ENCODE measurements at regions not wholly inside any gene's neighbourhood (a gene's known extent, or its start where the extent isn't known, plus 50 kb on each side); places are given as distances from the start of the nearest gene placed in this dataset.

DNA sequence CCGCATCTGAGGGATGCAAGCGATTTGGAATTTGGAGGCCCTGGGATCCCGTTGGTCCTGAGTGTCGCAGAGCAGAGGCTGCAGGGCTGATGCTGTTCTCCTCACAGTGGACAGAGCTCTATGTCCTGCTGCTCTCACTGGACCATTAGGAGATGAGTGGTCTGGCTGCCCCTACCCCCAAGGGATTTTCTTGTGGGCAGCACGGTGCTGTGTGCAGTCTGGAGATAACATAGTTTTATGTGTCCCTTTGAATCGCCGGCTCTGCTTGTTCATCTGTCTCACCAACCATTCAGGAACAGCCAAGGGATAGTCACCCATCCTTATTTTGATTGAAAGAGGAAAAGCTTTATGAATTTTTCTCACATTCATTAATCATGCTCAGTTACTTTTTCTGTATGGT lies 49.9 kb downstream of the CHRM3 start:
- no peak for DNase-seq (ENCODE audit: low spot score)

DNA sequence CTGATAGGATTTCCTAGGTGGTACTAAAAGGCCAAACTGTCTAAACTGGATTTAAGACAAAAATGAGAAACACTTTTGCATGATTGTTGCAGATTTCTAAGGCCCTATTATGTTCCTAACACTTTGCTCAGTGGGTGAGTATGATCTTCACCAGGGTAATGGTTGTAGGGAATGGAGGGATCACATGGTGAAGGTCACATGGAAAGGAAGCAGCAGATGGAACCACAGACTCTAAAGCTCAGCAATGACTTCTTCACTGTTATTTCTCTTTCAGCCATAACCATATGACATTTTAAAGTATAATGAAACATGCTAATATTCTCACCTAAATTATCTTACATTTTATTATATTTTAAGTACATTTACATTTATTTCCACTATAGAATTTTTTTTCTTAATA lies 51.5 kb downstream of the CHRM3 start:
- DNase-seq (ENCODE audit: low spot score), result no peak

DNA sequence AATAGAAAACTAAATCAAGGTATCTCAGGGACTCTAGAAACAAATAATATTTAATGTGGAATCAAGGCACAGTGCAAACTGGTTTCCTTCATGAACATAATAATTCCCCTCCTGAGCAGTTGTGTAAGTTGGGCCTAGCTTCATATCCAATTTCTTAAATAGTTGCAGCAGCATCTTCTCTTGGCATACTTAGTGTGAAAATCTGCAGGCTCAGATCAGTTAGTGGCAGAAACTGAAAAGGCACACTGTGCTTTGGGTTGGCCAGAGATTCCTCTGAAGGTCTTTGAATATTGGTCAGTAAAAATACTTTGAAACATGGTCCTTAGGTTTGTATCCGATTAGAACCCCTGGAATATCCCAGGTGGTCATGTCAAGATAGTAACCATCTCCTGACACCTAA lies 52.5 kb downstream of the CHRM3 start:
- DNase-seq (ENCODE audit: low spot score), result no peak

DNA sequence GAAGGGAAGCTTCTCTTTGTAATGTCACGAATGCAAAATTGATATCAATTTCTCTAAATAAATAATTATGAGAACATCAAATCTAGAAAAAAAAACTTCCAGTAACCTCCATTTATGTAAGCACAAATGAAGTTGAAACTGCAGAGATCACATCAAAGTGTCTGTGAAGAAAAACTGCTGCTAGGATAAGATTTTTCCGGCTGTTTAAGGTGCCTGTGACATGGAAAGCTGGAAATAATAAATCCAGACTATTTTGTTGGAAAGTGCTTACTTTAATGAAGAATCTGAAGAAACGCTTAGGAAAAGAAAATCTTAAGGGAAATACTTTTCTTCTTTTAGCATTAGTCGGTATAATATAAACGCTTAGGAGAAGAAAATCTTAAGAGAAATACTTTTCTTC lies 57.0 kb downstream of the CHRM3 start:
- no peak for DNase-seq (ENCODE audit: low spot score)

DNA sequence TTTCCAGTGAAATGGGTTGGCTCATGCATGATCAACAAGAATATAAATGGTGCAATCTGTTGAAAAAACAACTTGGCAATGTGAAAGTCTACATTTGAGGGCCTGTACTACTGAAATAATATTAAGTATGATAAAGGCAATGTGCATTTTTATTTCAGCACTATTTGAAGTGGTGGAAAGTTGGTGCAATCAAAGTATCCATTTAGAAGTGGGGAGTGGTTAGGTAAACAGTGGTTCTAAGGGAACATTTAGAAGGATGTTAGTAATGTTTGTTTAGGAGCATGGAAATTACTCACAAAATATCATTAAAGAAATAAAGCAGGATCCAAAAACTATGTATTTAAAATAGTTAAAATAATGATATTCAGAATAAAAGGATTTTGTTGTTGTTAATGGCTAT lies 60.2 kb downstream of the CHRM3 start:
- DNase-seq (ENCODE audit: low spot score), result no peak

DNA sequence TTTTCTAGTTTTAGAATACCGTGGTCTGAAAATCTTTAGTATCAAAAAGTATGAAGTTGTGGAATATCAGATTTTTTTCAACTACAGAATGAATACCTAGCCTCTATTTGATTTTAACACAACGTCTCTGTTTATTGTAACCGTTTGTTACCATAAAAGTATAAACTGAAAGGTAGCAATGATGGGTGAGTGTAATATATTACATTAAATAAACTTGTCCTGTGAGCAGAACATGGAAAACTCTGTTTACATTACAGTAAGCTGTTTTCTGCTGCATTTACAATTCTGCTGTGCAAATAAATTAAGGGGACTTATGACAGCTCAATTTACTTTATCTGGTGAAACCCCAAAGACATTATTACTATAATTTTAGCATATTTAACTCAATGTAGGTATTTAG lies 62.5 kb downstream of the CHRM3 start:
- DNase-seq (ENCODE audit: low spot score), result no peak

DNA sequence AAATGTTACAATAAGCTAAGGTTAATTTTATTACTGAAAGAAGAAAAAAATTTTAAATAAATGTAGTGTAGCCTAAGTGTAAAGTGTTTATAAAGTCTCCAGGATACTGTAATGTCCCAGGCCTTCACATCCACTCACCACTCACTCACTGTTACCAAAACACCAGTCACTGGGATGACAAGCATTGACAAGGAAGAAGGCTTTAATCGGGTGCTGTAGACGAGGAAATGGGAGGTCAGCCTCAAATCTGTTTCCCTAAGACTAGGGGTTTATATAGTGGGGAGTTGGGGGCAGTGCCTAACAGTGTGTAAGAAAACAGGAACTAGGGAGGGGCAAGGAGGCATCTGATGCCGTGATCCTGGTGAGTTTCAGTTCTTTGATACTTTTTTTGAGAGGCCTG lies 69.4 kb downstream of the CHRM3 start:
- no peak for DNase-seq (ENCODE audit: low spot score)

DNA sequence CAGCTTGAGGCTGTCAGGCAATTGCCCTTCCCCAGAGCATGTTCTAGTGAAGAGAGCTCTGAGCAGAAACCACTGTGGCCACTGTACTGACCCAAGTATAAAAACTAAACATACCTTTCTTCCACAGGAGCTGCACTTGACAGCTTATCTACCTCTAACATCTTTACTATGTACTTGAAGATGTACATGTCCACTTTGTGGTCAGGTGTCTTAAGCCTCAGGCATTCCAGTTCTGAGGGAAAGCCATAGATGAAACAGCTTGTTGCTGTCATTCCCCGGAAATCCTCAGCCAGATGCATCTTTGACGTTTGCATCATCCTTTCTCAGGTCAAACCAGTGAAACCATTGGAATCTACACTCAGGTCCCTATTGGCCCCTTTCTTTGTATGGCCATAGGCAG lies 70.4 kb downstream of the CHRM3 start:
- DNase-seq (ENCODE audit: low spot score), result no peak

DNA sequence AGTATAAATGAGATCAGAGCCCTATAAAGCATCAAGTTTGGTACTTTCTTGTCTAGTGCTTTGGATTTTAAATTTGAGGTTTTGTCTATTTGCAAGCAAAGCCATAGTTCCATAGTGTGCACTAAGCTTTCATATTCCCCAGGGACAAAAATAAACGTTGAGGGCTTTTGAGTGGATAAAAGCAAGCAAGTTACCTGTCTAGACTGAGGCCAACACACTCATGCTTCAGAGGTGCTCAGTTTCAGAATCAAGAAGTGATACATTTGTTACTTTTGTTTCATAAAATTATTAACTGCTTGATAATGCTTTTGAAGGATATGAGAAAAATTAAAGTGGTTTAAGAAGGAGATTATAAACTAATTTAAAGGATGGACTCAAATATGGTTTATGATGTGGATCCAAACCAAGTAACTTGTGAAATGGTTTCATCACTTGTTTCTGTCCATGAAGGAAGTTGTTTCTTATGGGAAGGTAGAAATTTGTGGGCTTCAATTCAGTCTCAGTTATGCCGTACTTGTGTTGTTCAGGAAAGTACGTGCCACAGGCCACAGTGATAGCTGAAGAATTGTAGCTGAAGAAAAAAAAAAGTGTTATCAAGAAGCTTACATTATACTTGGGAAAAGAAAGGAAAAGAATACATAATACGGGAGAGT lies 71.2 kb downstream of the CHRM3 start:
- DNase-seq (ENCODE audit: low spot score), result no peak

DNA sequence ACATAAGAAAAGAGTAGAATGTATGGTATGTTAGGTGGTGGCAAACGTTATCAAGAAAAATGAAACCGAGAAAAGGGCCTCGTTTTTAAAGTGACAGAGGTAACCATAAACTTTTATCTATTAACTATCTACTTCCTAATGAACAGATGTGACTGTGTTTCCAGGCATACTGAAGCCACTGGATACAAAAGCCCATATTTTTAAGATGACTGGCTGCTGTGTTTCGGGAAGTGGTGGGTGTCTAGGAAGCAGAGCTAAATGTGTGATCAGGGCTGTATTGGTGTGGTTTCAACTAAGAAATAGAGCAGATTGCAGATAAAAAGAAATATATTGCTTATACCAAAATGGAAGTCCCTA lies 71.8 kb downstream of the CHRM3 start:
- no peak for DNase-seq (ENCODE audit: low spot score)

DNA sequence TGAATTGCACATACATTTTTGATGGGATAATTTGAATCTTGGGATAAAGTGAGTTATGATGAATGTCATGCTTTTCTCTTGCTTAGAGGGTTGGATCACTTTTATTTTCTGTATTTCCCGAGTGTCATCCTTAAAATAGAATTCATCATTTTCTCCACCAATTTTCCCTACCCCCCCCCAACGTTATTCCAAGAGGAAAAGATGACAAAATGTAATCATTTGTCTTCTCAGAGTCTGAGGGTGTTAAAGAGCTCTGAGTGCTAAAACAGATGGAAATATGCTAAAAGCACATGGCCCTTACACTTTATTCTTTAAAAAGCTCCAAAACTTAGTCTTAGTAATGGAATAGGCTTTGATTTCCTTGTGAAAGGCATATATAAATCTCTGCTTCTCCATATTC lies 81.4 kb downstream of the CHRM3 start:
- no peak for DNase-seq (ENCODE audit: low spot score)

DNA sequence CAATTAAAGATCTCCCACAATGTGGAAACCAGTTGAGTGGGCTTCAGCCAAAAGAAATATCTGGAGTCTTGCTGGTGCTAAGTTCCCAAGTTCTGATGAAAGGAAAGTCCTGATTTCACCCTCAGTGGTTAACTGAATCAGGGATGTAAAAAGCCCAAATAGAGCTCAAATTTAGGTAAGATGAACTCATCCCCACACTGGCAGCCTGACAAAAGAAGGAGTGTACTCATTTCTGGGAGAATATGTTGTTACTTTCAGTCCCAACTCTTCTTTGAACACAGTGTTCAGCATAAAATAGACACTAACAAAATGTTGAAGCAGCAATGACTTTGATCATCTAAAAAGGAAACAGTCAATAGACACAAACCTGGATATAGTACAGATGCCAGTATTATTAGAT lies 91.7 kb downstream of the CHRM3 start:
- DNase-seq (ENCODE audit: low spot score), result no peak

DNA sequence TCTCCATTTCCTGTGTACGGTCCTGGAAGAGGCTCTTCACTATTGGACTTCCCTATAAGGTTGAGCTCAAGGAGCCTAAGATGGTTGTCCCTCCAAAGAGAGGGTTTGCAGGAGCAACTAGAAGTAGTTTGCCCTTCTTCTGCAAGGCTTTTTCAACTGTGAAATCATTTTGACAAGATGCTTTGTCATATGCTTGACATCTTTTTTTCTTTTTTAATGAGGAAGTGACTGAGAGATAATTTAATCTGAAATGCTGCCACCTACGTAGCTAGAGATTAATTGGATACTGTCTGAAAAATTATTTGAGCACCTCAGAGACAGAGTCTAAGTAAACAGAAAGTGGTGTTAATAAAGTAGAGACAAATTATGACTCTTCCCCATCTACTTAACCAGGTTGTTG lies 97.0 kb downstream of the CHRM3 start:
- DNase-seq (ENCODE audit: low spot score), result no peak

DNA sequence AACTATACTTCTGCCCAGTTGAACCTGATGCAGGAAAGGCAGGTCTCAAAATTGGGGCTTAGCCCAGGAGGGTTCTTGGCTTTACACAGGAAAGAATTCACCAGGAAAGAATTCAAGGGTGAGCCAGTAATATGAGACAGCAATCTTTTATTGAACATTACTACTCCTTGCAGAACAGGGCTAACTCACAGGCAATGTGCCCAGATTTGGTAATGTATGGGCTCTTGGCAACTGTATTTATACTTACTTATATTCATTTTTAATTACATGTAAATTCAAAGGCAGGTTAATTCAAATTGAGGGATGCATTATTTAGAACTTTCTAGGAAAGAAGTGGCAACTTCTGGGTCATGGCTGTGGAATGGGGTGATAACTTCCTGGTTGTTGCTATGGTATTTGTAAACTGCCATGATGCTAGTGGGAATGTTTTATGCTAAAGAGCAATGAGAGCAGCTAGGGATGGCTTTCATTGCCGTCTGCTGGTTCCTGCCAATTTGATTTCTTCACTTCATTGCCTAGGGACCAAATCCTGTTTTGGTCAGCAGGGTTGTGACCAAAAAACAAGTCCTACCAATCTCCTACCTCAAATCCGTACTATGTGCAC lies 107.5 kb downstream of the CHRM3 start:
- DNase-seq (ENCODE audit: low spot score), result no peak

DNA sequence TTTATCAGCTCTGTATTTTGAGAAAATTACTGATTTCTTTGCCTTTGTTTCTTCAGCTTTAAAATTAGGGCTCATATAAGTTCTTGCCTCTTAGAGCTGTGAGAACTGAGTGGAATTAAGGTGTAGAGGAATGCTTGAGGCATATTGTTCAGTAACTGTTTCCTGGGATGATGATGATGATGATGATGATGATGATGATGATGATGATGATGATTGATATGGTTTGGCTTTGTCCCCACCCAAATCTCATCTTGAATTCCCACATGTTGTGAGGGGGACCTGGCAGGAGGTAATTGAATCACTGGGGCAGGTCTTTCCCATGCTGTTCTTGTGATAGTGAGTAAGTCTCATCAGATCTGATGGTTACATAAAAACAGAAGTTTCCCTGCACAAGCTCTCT lies 118.7 kb downstream of the CHRM3 start:
- no peak for DNase-seq (ENCODE audit: low spot score)

DNA sequence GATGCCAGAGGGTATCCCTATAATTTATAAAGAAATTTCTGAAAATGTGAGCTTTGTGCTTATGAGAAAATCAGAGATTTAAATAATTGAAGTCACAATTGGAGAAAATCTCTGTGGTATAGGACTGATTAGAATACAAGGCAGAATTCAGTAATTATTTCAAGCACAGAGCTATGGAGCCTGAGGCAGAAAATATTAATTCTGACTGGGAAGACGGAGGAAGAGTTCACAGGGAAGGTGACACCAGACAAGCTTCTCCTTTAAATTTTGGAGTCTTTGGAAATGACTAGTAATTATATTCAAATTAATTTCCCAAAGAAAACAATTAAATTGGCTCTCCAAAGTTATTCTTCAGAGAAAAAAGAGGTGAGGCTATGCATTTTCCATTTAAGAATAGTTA lies 121.5 kb downstream of the CHRM3 start:
- DNase-seq (ENCODE audit: low spot score), result no peak

DNA sequence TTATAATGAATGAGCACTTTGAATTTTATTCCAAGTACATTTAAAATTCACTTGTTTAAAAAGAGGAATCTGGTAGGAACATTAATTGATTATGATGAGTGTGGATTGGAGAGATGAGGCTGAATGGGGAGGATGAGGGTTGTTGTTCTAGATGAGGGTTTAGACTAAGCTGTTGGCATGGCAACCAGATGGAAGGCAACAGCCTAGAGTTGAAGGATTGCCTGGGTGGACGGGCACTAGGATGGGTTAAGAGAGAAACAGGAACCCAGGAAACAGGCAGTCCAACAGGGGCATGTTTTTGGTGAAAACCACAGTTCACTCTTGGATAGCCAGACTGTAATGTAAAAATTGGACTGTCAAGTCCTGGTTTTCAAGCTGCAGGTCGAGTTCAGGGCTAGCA lies 125.5 kb downstream of the CHRM3 start:
- no peak for DNase-seq (ENCODE audit: low spot score)

DNA sequence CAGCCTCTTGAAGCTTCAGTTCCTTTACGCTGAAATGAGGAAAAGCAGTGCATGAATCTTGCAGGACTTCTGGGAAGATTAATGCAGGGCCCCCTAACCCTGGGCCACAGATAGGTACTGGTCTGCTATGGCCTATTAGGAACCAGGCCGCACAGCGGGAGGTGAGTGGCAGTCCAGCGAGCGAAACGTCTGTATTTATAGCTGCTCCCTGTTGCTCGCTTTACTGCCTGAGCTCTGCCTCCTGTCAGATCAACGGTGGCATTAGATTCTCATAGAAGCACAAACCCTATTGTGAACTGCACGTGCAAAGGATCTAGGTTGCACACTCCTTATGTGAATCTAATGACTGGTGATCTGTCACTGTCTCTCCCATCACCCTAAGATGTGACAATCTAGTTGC lies 130.2 kb downstream of the CHRM3 start:
- no peak for DNase-seq (ENCODE audit: low spot score)

DNA sequence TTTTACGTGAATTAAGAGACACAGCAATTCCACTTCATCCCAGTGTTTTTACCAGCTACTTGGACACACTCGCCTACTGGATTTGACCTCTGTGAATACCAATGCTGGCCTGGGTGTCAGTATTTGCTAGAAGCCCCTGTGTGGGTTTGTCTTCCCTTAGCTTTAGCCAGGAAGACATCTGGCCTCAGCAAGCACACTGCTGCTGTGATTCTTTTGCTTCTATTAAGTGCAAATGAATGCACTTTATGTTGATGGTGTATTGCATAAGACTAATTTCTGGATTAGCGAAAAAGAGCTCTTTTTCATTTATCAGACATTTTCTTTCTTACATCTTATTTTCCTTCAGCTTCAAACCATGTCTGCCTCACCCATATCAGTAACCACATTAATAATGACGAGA lies 140.0 kb downstream of the CHRM3 start:
- no peak for DNase-seq (ENCODE audit: low spot score)

DNA sequence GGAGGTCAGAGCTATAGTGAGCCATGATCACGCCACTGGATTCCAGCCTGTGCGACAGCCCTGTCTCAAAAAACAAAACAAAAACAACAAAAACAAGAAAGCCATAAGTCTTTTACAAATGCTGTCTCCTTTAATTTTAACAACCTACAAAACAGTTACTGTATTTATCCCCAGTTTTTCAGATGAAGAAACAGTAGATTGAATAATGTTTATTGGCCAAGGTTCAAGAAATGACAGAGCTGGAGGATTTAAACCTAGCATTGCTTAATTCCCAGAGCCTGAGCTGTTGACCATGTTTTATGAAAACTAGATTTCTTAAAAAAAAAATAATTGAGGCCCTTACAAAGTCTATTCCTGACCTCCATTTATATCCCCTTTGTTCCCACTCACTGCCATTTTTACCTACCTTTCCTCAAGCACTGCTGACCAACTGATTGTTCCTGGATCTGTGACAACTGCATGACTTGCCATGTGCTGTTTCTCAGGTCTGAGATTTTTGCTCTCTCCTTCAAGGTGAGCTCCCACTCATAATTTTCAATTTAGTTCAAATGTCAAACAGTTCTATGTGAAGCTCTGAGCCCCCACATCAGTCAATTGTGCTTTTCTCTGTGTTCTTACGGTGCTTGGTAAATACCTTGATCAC lies 140.8 kb downstream of the CHRM3 start:
- no peak for DNase-seq (ENCODE audit: low spot score)

DNA sequence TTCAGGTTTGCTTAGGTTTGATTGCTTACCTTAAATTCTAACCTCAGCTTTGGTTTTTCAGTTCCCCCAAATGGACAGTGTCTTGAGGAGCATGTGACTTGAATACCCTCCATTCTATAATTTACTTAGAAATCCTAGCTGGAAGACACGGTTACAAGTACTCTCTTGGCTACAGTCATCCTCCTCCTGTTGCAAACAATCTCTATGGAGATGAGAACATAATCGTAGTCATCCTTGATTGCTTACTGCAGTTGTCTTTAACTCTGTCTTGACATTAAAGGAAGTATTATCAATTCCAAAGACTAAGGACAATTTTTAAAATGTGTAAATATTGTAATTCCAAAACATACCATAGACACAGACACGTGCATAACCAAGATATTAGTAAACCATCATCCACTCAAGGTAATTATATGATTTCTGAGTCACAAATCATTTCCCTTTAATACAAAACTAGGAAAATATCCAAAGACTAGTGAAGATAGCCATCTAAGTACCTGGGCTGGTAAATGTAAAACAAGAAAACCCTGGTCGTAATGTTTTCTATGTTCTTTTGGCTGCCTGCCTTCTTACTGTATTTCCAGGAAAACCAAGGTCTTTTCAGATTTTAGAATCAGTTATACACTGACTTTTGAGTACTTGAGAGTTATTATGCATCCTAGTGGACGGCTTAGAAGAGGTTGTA lies 149.9 kb downstream of the CHRM3 start:
- no peak for DNase-seq (ENCODE audit: low spot score)

DNA sequence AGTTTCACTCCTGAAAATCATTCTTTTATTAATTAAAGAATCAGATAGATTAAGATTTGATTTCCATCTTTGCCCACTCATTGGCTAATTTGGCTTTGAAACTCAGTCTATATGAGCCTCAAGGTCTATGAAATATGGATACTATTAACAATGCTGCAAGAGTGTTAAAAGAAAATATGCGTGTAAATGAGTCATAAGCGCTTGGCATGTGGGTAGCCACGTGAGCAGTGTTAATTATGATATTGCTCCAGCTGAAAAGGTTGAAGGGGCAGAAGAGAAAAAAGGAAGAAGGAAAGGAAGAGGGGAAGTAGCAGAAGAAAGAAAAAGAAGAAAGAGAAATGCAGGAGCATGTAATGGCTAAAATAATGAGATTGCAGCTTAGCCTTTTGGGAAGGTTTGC lies 151.4 kb downstream of the CHRM3 start:
- DNase-seq (ENCODE audit: low spot score), result no peak

DNA sequence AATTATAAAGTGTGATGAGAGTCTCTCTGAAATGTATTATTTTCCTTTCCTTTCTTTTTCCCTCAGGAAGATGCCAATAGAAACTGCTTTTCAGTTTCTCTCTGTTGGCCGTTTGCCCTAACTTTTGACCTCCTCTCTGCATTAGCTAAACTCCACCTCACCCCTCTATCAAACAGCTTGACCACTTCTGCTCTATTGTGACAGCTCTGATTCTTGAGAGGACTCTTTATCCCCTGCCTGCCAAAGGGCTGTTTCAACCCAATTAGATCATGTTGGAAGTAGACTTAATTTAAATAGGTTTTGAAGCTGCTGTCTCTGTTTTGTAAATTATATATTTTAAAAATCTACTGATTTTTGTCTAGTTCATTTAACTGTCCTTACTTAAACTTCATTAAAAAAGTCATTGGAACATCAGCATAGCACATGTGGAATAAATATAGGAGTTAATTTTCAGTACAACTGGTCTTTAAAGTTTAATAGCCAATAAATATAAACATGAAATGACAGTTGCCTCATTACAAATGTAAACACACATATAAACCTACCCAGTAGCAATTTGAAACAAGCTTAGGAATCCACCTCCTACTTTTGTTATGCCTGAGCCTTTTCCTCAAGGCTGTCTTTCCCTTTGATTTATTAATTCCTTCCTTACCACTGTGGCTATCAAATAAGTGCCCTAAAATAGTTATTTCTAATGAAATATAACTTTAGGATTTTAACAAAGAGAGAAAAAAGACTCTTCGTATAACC lies 152.0 kb downstream of the CHRM3 start:
- no peak for DNase-seq (ENCODE audit: low spot score)
